ENCODE measurements at regions not wholly inside any gene's neighbourhood (a gene's known extent, or its start where the extent isn't known, plus 50 kb on each side); places are given as distances from the start of the nearest gene placed in this dataset.

GRCh38 chr4:45539142-45539814 is 584.6 kb downstream of the GABRG1 start:
- no peak for TF ChIP-seq POLR2A (IDR thresholded peaks at IDR 0.05)
- TF ChIP-seq CTCF (IDR thresholded peaks at IDR 0.05) = no peak

Data from right lobe of liver (tissue), 4 donors.